ENCODE measurements at regions not wholly inside any gene's neighbourhood (a gene's known extent, or its start where the extent isn't known, plus 50 kb on each side); places are given as distances from the start of the nearest gene placed in this dataset.
"Not testable (repeated sequence)": the region's sequence is repeated elsewhere in the genome, so short reads cannot be mapped to it uniquely, and the experiment has no call there.

- FAIRE-seq; H3K27me3 ChIP-seq (ENCODE audit: control insufficient read depth in 3 of 3, insufficient read depth in 3 of 3, low read length in 3 of 3); H3K4me1 ChIP-seq (ENCODE audit: control insufficient read depth in 3 of 3, insufficient read depth in 2 of 3, low read depth in 1 of 3, low read length in 2 of 3); H3K4me3 ChIP-seq (ENCODE audit: low read depth in 1 of 3, low read length in 3 of 3); DNase-seq; H3K27ac ChIP-seq (ENCODE audit: low read depth in 1 of 3, low read length in 2 of 3); H3K36me3 ChIP-seq (ENCODE audit: control insufficient read depth in 3 of 3, insufficient read depth in 2 of 3, low read depth in 1 of 3, low read length in 3 of 3); H3K9me3 ChIP-seq (ENCODE audit: control insufficient read depth in 2 of 2, insufficient read depth in 1 of 2, low read depth in 1 of 2, low read length in 1 of 2): not testable (repeated sequence)
- 74 to 79% (median 75%) methylated on average over 3 of the region's 3 CpGs for WGBS, 3 donors
Observed at GRCh38 chr7:76140259-76140658, 61.4 kb upstream of the SRRM3 start.

DNA sequence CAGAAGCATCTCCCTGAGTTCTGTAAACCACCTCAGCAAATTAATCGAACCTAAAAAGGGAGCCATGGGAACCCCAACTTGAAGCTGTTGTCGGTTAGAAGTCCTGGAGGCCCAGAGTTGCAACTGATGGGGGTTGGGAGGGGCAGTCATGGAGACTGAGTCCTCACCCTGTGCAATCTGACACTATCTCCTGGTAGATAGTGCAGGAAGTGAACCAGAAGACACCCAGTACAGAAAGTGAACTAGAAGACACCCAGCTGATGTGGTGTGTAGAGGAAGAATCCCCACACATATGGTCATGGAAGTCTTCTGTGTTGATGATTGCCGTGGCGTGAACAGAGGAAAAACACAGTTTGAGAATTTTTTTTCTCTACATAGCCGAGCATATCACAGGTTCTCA, 58.8 kb upstream of the SRRM3 start:
- Histone ChIP-seq H3K4me1 (ENCODE audit: control insufficient read depth in 3 of 3, insufficient read depth in 2 of 3, low read depth in 1 of 3, low read length in 2 of 3) (no peaks in the 10 kb centered on the region), H3K36me3 (ENCODE audit: control insufficient read depth in 3 of 3, insufficient read depth in 2 of 3, low read depth in 1 of 3, low read length in 3 of 3) (no peaks in the 10 kb centered on the region), H3K4me3 (ENCODE audit: low read depth in 1 of 3, low read length in 3 of 3) (no peak overlapping the region), H3K27ac (ENCODE audit: low read depth in 1 of 3, low read length in 2 of 3) (no peak overlapping the region), H3K27me3 (ENCODE audit: control insufficient read depth in 3 of 3, insufficient read depth in 3 of 3, low read length in 3 of 3) (peaks cover 0 to 3% (median 2%) of the 10 kb centered on the region in 3 donors), H3K9me3 (ENCODE audit: control insufficient read depth in 2 of 2, insufficient read depth in 1 of 2, low read depth in 1 of 2, low read length in 1 of 2) (no peaks in the 10 kb centered on the region)
- 87 to 94% (median 92%) methylated on average over 5 of the region's 5 CpGs for WGBS, 3 donors
- DNase-seq (no peak), FAIRE-seq (no peak)

DNA sequence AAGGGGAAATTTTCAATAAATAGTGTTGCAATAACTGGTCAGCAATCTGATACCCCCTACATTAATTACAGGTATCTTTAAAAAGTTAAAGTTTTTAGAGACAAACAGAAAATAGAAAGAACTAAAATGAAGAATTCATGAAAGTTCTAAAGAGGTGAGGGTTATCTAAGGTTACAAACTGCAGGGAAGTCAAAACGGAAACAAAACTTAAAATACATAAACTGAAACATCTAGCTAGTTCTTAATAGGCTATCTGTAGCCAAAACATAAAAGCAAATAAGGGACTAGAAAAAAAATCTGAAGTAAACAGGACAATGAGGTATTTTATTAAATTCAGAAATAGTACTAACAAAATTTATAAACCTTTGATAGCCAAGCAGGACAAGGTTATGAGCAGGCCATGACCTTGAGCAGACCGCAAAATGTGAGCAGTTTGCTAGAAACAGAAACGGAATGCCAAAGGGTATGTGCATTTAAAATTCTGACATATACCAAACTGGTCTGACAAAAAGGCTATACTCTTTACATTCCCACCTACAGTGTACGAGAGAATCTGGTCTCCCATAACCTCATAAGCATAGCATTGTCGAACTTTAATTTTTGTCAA, 56.9 kb upstream of the SRRM3 start:
- FAIRE-seq; H3K4me1 ChIP-seq (ENCODE audit: control insufficient read depth in 3 of 3, insufficient read depth in 2 of 3, low read depth in 1 of 3, low read length in 2 of 3); H3K27me3 ChIP-seq (ENCODE audit: control insufficient read depth in 3 of 3, insufficient read depth in 3 of 3, low read length in 3 of 3); H3K9me3 ChIP-seq (ENCODE audit: control insufficient read depth in 2 of 2, insufficient read depth in 1 of 2, low read depth in 1 of 2, low read length in 1 of 2); DNase-seq; H3K27ac ChIP-seq (ENCODE audit: low read depth in 1 of 3, low read length in 2 of 3); H3K36me3 ChIP-seq (ENCODE audit: control insufficient read depth in 3 of 3, insufficient read depth in 2 of 3, low read depth in 1 of 3, low read length in 3 of 3); H3K4me3 ChIP-seq (ENCODE audit: low read depth in 1 of 3, low read length in 3 of 3): not testable (repeated sequence)
- WGBS, 3 donors, result 72 to 81% (median 74%) methylated on average over 5 of the region's 5 CpGs

GRCh38 chr7:76146374-76146773, 55.3 kb upstream of the SRRM3 start:
- FAIRE-seq, result no peak
- 78 to 80% (median 80%) methylated on average over 4 of the region's 4 CpGs for WGBS, 3 donors
- peaks cover 0 to 12% (median 2%) of the 10 kb centered on the region in 3 donors for H3K27me3 ChIP-seq (ENCODE audit: control insufficient read depth in 3 of 3, insufficient read depth in 3 of 3, low read length in 3 of 3)
- H3K9me3 ChIP-seq (ENCODE audit: control insufficient read depth in 2 of 2, insufficient read depth in 1 of 2, low read depth in 1 of 2, low read length in 1 of 2), result no peaks in the 10 kb centered on the region
- DNase-seq, result no peak
- H3K4me3 ChIP-seq (ENCODE audit: low read depth in 1 of 3, low read length in 3 of 3), result no peak overlapping the region
- H3K27ac ChIP-seq (ENCODE audit: low read depth in 1 of 3, low read length in 2 of 3), result no peak overlapping the region
- H3K4me1 ChIP-seq (ENCODE audit: control insufficient read depth in 3 of 3, insufficient read depth in 2 of 3, low read depth in 1 of 3, low read length in 2 of 3), result no peaks in the 10 kb centered on the region
- no peaks in the 10 kb centered on the region for H3K36me3 ChIP-seq (ENCODE audit: control insufficient read depth in 3 of 3, insufficient read depth in 2 of 3, low read depth in 1 of 3, low read length in 3 of 3)

DNA sequence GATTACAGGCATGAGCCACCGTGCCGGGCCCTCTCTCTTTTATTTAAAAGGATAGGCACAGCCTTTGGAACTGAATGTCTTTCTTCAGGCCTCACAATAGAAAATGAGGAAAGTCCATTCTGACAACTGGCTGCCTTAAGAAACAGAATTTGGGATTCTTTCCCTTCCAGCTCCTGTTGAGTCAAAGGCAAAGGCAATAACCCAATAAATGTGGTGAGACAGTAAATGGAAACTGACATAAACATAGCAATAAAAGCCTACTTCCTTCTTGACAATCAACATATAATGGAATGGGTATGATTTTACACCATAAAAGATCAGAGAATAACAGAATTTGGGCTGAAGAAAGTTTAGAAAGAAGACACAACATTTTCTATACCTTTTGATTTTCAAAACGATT, 52.7 kb upstream of the SRRM3 start:
- FAIRE-seq; H3K36me3 ChIP-seq (ENCODE audit: control insufficient read depth in 3 of 3, insufficient read depth in 2 of 3, low read depth in 1 of 3, low read length in 3 of 3); H3K9me3 ChIP-seq (ENCODE audit: control insufficient read depth in 2 of 2, insufficient read depth in 1 of 2, low read depth in 1 of 2, low read length in 1 of 2); H3K27ac ChIP-seq (ENCODE audit: low read depth in 1 of 3, low read length in 2 of 3); H3K4me3 ChIP-seq (ENCODE audit: low read depth in 1 of 3, low read length in 3 of 3); DNase-seq; H3K4me1 ChIP-seq (ENCODE audit: control insufficient read depth in 3 of 3, insufficient read depth in 2 of 3, low read depth in 1 of 3, low read length in 2 of 3): not testable (repeated sequence)
- whole genome bisulfite sequencing, 3 donors, result 86 to 93% (median 89%) methylated on average over 3 of the region's 3 CpGs
- peaks cover 0 to 12% (median 0%) of the 10 kb centered on the region in 3 donors for H3K27me3 ChIP-seq (ENCODE audit: control insufficient read depth in 3 of 3, insufficient read depth in 3 of 3, low read length in 3 of 3)

GRCh38 chr7:76149847-76150691, 51.6 kb upstream of the SRRM3 start:
- Histone ChIP-seq H3K36me3 (ENCODE audit: control insufficient read depth in 3 of 3, insufficient read depth in 2 of 3, low read depth in 1 of 3, low read length in 3 of 3) (no peaks in the 10 kb centered on the region), H3K4me3 (ENCODE audit: low read depth in 1 of 3, low read length in 3 of 3) (no peak overlapping the region), H3K27me3 (ENCODE audit: control insufficient read depth in 3 of 3, insufficient read depth in 3 of 3, low read length in 3 of 3) (peaks cover 0 to 12% (median 0%) of the 10 kb centered on the region in 3 donors), H3K4me1 (ENCODE audit: control insufficient read depth in 3 of 3, insufficient read depth in 2 of 3, low read depth in 1 of 3, low read length in 2 of 3) (no peaks in the 10 kb centered on the region), H3K27ac (ENCODE audit: low read depth in 1 of 3, low read length in 2 of 3) (no peak overlapping the region), H3K9me3 (ENCODE audit: control insufficient read depth in 2 of 2, insufficient read depth in 1 of 2, low read depth in 1 of 2, low read length in 1 of 2) (no peaks in the 10 kb centered on the region)
- FAIRE-seq (no peak), DNase-seq (no peak)
- 59 to 81% (median 63%) methylated on average over 50 to 53 of the region's 53 CpGs for WGBS, 3 donors

All from small intestine (tissue), 7 donors.